GM21717 (cell line): ENCODE measurements at regions not wholly inside any gene's neighbourhood (a gene's known extent, or its start where the extent isn't known, plus 50 kb on each side); places are given as distances from the start of the nearest gene placed in this dataset.
A peak's percentile ranks its signal among the peaks of the same experiment; 100 is the strongest.

Experiments
- ATAC-seq: cut with Tn5 transposase; IDR thresholded peaks from one replicate; pipeline ENCODE4 v1.9.1; 2021; ENCODE audit warnings: mild to moderate bottlenecking, moderate library complexity; ENCODE audit not compliant: unreplicated experiment

DNA sequence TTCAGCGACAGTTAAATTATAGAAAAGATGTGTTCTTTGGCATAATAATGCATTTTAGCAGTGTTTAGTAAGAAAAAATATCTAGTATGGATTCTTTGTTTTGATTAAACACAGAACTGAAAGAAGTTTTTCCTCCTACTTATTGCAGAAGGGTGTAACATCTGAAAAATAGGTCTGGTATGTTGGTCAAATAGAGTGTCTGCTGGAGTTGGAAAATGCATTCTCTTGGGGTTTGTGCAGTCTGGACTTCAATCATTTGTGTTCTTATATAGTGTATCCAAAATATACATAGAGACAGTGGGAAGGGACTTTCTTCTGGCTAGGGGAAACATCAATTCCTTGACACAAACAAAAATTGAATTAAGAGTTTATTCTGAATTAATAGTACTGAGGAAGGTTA lies 132.4 kb upstream of the MAN1A1 start:
- ATAC-seq, result no peak

DNA sequence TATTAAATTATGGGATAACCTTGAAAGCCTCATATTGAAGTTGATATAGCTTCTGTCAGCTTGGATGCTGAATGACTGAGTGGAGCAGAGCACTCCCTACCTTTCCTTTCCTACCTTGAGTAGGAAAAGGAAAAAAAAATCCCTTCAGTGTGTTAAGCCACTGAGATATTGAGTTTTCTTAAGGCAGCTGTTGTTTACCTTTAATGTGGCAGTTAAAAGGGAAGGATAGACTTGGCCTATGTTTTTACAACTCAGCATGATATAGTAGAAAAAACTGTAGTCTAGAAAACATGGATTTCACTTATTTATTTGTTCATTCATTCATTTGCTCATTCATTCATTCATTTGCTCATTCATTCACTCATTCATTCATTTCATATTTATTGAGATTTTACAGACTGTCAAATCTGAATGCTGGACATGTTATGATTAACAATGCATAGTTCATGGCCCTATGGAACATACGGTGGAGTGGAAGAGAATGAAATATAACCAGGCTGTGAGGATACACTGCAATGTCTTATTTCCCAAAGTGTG lies 131.5 kb upstream of the MAN1A1 start:
- no peak for ATAC-seq

DNA sequence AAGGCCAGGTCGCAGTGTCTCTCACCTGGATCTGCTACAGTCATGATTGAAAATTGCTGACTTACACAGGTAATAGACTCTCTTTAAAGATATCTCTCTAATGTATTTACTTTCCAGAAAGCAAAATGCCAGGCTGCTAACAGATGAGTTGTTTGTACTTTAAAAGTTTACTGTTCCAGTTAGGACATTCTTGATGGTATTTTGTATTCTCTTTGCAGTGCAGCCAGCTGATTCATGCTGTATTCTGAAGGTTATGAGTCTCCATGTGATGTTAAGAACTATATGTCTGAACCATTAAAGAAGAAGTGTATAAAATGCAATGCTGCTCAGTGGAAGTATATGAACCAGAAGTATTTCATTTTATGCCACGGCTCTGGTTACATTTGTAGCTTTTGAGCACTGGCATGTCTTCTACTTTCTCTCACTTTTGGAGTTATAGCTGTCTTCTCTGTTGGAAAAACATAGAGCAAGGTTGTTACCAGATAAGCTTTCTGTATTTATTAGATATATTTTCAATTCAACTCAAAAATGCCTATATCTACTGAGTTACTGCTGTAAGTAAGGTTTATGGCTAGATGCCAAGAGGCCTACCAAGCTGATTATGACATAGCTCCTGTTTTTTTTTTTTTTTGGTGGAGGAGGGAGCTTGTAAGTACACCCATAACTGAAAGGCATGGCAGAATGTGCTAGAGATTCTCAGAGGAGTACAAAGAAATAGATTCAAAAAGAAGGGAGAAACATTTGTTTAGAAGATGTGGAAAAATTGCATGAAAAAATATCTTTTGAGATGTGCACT lies 130.5 kb upstream of the MAN1A1 start:
- ATAC-seq, result no peak

DNA sequence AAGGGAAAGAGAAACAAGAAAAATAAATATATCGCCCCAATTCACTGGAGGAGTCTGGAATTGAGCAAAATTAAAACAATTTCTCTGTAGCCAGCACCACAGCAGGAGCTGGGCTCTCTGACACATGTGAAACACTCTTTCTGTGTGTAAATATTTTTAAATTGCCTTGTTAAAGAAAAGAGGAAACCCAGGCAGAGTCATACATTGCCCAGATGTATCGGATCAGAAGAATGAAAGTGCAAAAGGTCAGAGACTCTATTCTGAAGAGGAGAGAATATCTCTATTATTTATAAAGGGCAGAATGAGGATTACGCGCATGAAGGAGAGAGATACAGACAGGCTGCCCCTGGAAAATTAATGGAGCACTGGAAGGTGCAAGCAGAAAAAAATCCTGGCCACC lies 127.0 kb upstream of the MAN1A1 start:
- ATAC-seq, result peak; percentile 84

DNA sequence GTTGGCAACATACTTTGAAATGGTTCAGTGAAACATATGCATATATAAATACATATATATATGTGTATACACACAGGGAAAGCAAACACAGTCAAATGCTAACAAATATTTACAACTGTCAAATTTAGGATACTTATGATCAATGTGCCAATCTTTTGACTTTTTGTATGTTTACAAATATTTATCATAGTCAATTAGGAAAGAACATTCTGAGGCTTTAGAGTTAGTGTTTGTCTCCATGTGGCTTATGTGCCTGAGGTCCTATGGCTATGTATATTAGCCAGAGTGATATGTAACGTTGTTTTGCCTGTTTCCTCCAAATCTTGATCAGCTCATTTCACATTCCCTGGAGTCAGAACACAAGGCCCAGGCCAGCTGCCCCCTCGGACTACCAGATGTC lies 126.5 kb upstream of the MAN1A1 start:
- ATAC-seq, result no peak

DNA sequence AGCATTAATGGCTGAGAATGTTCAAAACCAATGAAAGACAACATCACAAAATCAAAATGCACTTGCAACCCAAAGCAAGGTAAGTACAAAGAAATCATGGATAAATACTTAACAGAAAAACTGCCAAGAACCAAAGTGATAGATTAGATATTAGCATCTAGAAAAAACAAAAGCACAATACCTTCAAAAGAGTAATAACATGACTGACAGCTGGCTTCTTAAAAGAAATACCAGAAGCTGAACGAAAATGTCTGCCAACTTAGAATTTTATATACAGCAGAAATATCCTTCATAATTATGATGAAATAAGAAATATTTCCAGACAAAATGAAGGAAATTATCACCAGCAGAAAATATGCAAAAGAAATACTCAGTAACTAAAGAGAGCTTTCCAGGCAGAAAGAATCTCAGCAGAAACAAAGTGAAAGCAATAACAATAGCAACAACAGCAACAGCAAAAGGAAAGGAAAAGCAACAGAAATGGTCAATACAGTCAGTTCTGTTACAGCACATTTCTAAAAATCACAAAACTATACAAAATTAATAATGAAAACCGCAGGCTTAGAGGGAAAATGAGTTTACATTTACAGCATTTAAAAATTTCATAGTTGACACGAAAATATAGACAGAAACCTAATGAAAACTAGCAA lies 121.5 kb upstream of the MAN1A1 start:
- peak; percentile 64 for ATAC-seq

DNA sequence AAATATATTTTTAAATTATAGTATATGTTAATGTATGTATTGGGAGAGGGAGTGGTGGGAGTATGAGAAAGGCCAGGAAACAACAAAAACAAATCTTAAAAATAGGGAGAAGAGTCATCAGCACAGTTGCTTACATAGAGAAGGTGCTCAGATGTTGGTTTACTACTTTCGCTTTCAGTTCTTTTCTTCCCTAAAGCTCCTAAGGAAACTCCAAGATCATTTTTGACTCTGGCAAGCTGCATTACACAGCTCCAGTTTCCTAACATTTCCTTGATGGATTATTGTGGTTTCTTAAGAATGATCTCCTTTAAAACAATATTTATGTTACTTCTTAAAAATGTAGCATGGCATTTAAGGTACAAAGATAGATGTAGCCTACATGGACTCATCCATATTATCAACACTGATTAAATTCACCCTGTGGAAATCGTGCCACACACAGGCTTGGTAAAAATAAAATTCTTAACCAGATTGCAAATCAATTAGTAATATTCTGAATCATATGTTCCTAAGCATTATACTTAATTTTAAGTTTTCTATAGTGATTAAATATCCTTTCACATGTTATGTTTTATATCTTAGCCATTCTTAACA lies 118.0 kb upstream of the MAN1A1 start:
- no peak for ATAC-seq

DNA sequence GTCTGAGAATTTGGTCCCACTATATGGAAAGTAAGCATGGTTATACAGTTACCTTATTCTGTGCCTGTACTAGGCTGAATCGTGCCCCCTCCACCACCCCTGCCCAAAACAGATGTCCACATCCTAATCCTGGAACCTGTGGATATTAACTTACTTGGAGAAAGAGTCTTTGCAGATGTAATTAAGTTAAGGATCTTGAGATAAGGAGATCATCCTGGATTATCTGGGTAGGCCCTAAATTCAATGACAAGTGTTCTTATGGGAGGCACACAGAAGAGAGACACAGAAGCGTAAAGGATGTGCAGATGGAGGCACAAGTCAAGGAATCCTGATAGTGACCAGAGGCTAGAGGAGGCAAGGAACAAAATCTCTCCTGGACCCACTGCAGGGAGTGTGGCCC lies 116.7 kb upstream of the MAN1A1 start:
- ATAC-seq, result no peak

DNA sequence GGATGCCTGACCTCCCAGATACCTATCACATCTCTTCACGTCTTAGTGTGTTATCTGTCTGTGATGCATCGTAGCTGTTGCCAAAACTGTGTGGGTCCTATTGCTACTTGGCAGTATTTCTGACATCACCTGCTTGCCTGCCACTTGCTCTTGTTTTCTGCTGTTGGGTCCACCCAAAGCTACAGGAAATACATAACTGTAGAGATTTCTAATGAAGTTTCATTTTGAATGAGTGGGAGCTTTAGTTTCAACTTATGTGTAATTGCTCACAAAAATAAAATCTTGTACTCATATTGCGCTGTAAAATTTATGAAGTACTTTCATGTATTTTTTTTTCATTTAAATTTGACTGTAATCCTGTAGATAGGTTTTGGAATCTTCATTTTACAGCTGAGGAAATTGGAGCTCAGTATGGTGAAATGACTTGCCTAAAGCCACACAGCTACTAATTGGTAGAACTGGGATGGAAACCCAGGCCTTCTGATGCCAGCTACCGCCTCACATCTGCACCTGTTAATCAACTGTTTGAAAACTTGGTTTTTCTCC lies 113.6 kb upstream of the MAN1A1 start:
- ATAC-seq, result peak; percentile 82

DNA sequence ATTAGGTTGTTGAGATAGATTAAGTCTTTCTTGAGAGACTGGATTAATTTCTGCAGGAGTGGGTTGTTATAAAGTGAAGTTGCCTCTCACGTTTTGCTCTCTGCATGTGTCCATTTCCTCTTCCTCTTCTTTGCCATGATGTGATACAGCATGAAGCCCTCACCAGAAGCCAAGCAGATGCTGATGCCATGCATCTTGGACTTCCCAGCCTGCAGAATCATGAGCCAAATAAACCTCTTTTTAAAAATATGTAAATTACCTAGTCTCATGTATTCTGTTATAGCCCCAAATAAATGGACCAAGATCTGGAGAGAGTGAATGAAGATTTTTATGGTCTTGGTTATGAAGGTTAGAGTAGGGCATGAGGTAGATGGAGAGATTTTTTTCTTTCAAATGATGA lies 111.6 kb upstream of the MAN1A1 start:
- ATAC-seq, result no peak

DNA sequence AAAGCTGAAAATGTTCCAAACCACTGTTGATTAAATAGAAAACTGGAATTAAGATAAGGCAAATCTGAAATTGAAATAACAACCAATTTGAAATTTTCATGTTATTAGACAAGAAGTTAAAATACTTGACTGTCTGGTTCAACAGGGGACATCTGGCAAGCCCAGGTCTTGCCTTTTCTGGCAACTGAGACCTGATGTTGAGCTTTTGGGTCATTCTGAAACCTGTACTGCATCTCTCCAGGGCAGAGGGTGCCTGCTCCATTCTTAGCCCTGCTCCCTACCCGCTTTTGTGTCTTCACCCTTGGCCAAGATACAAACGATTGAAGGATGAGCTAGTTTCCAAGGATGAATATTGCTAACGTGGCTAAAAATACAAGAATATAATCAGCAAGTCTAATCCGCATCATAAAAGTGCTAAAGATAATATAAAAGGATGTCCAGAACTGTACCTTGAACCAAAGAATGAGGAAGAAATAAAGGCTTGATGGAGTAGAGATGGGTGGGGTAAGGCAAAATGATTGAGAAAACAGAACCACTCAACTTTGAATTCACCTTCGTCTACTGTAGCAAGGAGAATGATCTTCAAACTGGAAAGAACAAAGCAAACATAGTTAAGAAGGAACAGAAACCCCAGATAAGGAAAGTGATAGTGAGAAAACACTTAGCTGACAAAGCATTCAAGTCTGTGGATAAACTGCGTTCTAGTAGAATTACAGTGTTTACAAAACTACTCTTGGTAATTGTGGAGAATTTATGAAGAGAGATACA lies 109.8 kb upstream of the MAN1A1 start:
- ATAC-seq, result peak; percentile 72

DNA sequence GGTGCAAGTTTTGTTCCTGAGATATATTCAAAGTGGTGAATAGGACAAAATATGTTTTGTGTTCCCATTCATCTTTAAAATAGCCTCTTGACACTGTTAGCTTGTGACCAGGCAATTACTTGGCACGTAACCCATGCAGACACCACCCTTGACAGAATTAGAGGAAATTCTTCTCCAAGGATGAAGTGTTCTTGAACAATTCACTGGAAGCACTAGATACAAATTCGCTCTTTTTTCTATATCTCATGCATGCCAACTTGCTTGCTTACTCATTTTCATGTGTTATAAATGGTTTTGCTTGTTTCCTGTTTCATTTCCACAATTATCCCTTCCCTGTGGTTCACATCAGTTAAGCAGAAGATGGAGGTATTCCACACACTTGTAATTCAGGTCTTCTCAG lies 105.2 kb upstream of the MAN1A1 start:
- ATAC-seq, result no peak

DNA sequence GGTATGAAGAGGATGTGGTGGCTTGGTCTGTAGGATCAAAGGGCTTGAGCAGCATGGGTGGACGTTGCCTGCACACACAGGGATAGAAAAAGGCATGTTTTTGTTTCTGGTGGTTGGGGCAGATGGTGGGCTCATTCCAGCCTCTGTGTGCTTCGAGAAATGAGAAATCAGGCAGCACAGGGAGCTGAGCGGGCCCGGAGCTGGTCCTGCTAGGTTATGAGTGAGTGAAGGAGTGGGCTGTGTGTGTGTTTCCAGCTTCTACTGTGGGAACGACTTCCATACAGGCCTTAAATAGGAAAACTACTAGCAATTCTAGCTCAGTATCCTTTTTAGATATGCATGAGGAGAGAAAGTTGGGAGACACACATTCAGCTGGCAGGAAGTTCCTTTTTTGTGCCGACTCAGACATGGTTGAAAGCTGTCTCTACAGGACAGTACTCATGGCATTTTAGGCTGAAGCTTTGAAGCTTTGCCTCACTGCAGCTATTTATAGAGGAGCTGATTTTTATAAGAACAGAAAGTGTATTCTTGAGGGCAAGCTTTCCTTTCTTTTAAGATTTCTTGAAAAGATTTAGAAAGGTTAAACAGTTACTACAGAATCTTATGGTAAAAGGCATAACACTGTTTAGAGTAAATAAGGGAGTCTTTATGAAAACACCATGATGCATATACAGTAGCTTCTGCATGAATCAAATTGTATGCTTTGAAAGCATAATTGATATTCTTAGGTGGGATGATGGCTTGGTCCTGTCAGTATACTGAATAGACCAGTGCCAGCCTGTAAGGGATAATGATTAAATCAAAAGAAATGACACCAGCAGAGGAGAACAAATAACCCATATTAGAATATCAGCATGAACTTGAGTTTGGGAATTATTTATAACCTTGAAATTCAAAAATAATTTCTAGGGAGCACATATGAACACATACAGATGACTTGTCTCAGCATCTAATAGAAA lies 104.0 kb upstream of the MAN1A1 start:
- ATAC-seq, result no peak

DNA sequence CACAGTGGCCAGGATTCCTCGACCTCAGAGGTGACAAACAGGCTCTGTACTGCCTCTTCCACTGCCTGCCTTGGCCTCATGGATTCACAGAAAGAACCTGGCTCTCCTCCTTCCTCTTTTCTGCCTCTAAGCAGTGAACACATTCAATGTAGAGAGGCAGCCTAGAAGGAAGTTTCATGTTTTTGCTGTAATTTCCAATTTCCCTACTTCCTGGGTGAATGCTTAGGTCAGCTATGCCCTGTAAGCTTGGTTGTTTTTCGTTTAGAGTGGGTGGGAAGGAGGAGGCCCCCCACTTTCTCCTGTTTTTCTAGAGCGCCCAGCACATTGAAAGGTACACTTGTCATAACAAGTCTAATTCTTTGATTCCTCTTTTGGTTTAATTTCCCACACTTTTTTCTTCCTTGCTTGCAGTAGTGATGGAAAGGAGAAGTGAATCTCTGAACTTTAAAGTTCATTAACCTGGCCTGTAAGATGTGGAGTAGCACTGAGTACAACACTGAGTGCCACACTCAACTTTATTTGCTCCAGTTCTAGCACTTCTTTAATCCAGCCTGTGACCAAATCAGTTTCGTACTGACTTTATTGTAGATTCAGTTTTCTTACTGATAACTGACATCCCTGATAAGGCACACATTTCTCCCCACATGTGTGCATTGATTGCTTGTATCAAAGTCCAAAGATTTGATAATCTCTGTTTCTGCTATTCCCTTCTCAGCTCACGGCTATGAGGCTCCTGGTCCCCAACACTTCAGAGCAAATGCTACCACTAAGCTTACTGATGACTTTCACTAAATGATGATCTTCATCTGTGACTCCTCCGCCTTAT lies 100.0 kb upstream of the MAN1A1 start:
- ATAC-seq, result peak; percentile 39

DNA sequence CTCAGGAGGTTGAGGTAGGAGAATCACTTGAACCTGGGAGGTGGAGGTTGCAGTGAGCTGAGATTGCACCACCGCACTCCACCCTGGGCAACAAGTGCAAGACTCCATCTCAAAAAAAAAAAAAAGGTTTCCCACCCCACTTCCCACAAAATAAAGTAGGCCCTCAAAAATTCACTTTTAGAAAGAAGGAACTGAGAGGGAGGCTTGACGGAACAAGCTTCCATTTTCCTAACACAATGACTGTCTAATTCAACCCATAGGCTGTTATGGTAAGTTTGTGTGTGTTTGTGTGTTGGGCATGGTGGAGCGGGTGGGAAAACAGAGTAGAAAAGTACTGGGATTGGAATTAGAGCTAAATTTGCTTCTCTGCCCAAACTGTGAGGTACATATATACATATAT lies 98.4 kb upstream of the MAN1A1 start:
- ATAC-seq, result no peak

DNA sequence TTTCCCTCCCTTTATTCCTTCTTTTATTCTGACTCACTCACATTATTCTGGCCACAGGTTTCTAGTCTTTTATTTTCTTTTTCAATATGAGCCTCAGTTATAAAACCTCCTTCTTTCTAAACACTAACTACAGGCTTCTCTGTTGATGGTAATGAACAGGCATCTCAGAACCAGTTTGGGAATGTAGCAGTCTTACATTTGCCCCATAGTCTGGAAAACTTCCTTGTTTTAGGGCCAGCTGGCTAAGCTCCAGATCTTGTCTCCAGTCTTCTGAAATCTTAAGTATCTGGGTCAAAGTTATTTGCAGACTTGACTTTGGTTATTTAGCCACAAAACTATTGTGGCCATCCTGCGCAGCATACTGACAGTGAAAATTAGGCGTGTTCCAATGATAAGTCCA lies 97.0 kb upstream of the MAN1A1 start:
- no peak for ATAC-seq

DNA sequence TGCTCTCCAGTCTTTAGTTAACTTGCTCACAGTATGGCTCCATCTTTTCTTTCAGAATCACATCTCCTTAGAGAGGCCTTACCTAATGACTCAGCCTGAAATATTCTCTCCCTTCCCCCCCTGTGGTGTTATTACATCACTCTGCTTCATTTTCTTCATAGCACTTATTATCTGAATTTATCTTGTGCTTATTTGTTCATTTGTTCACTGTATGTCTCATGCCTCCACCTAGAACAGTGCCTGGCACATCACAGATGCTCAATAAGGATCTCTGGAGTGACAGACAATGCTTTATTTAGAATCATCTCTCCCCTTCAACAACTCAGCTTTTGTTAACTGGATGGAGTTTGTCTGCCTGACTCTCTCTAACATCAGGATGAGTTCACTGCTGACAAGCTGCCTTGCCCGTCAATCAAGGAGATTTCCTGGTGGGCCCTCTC lies 96.6 kb upstream of the MAN1A1 start:
- ATAC-seq, result peak; percentile 34

DNA sequence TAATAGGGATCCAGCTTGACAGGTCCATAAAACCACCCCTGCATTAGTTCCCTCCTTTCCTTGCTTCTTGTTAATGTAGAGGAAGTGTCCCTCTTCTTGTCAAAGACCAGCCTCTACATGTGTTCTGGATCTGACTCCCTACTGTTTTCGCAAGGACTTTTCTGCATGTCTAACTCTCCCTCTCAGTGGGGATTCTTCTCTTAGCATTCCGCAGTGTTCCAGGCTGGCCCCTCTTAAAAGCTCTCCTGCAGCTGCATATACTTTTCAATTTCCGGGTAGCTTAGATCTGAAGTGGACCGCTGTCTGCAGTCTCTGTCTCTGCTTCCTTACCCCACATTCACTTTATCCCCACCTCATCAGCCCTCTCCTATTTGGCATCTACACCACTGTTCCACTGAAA lies 96.1 kb upstream of the MAN1A1 start:
- ATAC-seq, result no peak
